GM19324 (cell line): ENCODE measurements at regions not wholly inside any gene's neighbourhood (a gene's known extent, or its start where the extent isn't known, plus 50 kb on each side); places are given as distances from the start of the nearest gene placed in this dataset.
"Not testable (repeated sequence)": the region's sequence is repeated elsewhere in the genome, so short reads cannot be mapped to it uniquely, and the experiment has no call there.

Source experiments
- ATAC-seq: cut with Tn5 transposase; IDR thresholded peaks from one replicate; pipeline ENCODE4 v1.9.1; 2021; ENCODE audit warnings: mild to moderate bottlenecking, moderate library complexity; ENCODE audit not compliant: unreplicated experiment, low FRiP score

DNA sequence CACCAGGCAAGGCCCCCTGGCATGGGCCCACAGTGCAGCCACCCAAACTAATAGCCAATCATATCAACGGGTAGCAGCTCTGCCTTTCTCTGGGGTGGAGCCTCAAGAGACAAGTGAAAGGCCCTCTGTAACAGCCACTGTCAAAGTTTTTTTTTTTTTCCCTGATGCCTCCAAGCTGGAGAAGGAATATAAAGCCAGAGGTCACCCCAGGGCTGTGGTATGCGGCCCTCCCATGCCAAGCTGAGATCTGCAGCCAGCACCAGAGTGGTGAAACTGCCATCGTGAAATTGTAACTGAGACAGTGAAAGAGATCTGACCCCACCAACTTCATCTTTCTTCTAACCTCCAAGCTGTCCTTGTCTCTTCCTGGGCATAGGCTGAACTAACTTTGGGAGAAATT lies 407.0 kb downstream of the KLHL4 start:
- no peak for ATAC-seq

- ATAC-seq, result no peak
Measured at GRCh38 chrX:87941841-87942240, 424.2 kb downstream of the KLHL4 start.

DNA sequence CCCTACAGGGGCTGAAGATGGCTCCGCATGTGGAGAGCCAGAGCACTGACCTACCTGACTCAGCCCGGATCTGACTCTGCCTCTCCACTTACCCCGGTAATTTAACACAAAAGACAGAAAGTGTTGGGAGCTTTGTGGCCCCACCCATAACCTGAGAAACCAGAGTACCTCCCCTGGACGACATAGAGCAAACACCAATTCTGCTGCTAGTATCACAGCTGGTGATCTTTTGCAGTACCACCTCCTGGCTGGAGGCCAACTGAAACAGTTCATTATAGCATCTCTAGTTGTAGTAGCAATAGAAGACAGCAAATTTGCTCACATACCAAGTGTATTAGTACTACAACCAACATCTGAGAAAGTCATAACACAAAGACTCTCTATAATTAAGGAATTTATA lies 443.9 kb downstream of the KLHL4 start:
- no peak for ATAC-seq

- no peak for ATAC-seq
Measured at GRCh38 chrX:87968118-87968517, 450.5 kb downstream of the KLHL4 start.

DNA sequence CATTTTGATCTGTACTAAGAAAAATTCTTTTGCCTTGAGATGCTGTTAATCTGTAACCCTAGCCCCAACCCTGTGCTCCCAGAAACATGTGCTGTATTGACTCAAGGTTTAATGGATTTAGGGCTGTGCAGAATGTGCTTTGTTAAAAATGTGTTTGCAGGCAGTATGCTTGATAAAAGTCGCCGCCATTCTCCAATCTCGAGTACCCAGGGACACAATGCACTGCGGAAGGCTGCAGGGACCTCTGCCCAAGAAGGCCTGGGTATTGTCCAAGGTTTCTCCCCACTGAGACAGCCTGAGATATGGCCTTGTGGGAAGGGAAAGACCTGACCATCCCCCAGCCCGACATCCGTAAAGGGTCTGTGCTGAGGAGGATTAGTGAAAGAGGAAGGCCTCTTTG lies 454.5 kb downstream of the KLHL4 start:
- not testable (repeated sequence) for ATAC-seq

- no peak for ATAC-seq
Measured at GRCh38 chrX:87975365-87975764, 457.8 kb downstream of the KLHL4 start.

DNA sequence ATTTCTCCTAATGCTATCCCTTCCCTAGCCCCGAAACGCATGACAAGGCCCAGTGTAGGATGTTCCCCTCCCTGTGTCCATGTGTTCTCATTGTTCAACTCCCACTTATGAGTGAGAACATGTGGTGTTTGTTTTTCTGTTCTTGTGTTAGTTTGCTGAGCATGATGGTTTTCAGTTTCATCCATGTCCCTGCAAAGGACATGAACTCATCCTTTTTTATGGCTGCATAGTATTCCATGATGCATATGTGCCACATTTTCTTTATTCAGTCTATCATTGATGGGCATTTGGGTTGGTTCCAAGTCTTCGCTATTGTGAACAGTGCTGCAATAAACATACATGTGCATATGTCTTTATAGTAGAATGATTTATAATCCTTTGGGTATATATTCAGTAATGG lies 490.3 kb downstream of the KLHL4 start:
- ATAC-seq, result not testable (repeated sequence)

GRCh38 chrX:88024022-88024421 lies 506.4 kb downstream of the KLHL4 start:
- ATAC-seq, result no peak

- no peak for ATAC-seq
Measured at GRCh38 chrX:88072339-88073030, 554.9 kb downstream of the KLHL4 start.

GRCh38 chrX:88101968-88102367 lies 584.4 kb downstream of the KLHL4 start:
- ATAC-seq, result no peak

GRCh38 chrX:88135735-88136134 lies 611.3 kb upstream of the CPXCR1 start:
- ATAC-seq, result no peak

DNA sequence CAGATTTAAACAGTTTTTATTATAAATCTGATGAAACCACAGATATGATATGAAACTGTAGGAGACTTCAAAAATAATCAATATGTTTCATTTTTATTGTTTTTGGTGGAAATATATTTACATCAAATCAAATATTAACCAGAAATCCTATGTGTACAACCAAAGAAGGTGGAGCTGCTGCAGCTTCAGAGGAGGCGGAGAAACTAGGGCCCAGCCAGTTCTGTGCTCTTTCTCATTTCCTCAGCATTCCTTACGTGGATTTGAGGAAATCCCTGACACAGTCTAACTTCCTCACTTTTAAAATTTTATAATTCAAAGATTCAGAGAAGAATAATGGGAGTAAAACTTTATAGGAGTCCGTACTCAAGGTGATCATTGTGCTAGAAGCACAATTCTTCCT lies 610.7 kb upstream of the CPXCR1 start:
- no peak for ATAC-seq

- no peak for ATAC-seq
Measured at GRCh38 chrX:88146577-88146976, 600.4 kb upstream of the CPXCR1 start.

DNA sequence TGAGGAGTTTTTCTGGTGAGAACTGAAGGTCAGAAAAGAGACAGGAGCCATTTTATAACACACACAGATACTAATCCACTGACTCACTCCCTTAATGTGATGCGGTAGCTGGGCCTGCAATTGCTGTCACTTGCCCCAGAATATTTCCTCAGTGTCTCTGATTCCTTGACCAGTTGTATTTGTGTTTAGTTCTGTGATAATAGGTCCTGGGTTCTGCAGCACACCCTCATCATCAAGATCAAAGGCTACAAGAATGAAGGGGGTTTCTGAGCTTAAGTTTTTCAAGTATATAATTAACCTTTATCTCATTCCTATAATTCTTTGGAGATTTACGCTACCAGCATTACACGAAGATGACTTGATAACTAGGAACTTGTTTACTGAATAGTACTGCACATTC lies 576.5 kb upstream of the CPXCR1 start:
- ATAC-seq, result no peak

GRCh38 chrX:88173932-88174440 lies 573.0 kb upstream of the CPXCR1 start:
- ATAC-seq, result not testable (repeated sequence)

- ATAC-seq, result no peak
Measured at GRCh38 chrX:88202149-88202548, 544.9 kb upstream of the CPXCR1 start.

GRCh38 chrX:88244066-88244465 lies 503.0 kb upstream of the CPXCR1 start:
- no peak for ATAC-seq

GRCh38 chrX:88284844-88285243 lies 462.2 kb upstream of the CPXCR1 start:
- ATAC-seq, result no peak

GRCh38 chrX:88313972-88314371 lies 433.1 kb upstream of the CPXCR1 start:
- not testable (repeated sequence) for ATAC-seq

DNA sequence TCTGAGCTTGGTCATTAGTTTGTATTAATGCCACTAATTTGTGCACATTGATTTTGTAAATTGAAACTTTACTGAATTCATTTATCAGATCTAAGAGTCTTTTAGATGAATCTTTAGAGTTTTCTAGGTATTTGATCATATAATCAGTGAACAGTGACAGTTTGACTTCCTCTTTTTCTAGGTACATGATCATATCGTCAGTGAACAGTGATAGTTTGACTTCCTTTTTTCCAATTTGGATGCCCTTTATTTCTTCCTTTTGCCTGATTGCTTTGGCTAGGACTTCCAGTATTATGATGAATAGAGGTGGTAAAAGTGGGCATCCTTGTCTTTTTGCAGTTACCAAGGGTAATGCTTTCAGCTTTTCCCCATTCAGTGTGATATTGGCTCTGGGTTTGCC lies 421.4 kb upstream of the CPXCR1 start:
- ATAC-seq, result no peak

DNA sequence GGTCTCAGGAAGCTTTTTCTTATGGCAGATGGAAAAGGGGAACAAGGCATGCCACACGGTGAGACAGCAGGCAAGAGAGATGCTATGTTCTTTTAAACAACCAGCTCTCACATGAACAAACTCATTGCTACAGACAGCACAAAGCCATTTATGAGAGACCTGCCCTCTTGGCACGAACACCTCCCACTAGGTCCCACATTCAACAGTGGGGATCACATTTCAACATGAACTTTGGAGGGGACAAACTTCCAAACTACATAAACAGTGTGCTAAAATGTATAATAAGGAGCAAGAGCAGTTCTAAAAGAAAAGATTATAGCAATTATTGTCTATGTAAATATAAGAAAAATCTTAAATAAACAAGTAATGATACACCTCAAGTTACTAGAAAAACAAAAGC lies 391.8 kb upstream of the CPXCR1 start:
- no peak for ATAC-seq

DNA sequence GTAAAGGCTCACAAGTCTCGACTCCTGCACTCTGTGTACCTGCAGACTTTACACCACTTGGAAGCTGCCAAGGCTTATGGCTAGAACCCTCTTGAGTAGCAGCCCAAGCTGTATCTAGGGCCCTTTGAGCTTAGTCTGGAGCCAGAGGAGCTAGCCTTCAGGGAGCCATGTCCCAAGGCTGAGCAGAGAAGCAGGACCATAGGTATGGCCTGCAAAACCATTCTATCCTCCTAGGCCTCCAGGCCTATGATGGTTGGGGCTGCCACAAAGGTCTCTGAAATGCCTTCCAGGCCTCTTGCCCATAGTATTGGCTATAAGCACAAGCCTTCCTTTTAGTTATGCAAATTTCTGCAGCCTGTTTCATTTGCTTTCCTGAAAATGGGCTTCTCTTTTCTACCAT lies 380.7 kb upstream of the CPXCR1 start:
- no peak for ATAC-seq

DNA sequence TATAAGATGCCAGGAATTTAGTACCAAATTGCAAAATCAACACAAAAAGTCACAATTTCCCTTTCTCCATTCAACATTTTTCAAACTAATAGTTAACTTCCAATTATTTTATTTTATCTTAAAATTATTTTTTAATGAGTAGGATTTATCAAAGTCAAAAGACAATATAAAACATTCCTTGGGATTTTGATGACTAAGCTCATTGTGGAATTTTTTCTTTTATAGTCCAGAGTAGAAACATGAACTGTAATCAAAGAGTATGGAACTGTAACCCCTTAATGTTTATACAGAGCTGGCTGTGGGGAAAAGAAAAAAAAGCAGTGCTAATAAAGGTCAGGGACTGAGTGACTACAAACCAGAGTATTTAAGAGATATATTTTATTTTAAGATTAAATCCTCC lies 368.6 kb upstream of the CPXCR1 start:
- ATAC-seq, result no peak
